Esophagus muscularis mucosa (tissue), 4 donors: ENCODE measurements at regions not wholly inside any gene's neighbourhood (a gene's known extent, or its start where the extent isn't known, plus 50 kb on each side); places are given as distances from the start of the nearest gene placed in this dataset.

Source experiments
- EP300 ChIP-seq: sonication (generic); formaldehyde crosslinking; IDR thresholded peaks from one replicate; pipeline ENCODE4 v1.6.1; 2017; ENCODE audit warnings: antibody characterized with exemption
- POLR2AphosphoS5 ChIP-seq, 2 donors: sonication (generic); formaldehyde crosslinking; IDR thresholded peaks; one replicate each; pipeline ENCODE4 v1.6.1; 2017; ENCODE audit warnings: antibody characterized with exemption in 2 of 2
- TF ChIP-seq, protein P1 (sequence below), 3 experiments: fragments of 200-600 bp in 2 of 3; fragments of 450-650 bp in 1 of 3; sonication (generic) in 2 of 3; IDR thresholded peaks; one replicate each; pipeline ENCODE4 v1.5.1; 2017 to 2019; ENCODE audit warnings: antibody characterized with exemption in 3 of 3, mild to moderate bottlenecking in 2 of 3, moderate library complexity in 1 of 3

DNA sequence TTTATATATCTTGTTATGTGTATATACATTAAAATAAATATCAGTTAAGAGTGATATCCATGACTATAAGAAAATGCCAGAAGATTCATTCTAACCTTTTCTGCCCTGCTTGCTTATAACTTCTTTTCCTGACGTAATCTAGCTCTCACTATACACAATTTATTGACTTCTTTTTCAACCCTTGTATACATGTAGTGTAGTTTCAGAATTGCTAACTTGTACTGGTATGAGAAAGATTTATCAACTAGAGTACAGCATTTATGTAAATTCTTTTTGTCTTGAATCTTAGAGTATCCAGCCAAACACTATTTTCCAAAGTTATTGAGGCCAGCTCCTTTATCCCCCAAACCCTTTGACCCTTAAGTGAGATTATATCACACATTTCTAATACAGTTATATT, 798.0 kb upstream of the RAB6C start:
- TF ChIP-seq, protein P1, sequence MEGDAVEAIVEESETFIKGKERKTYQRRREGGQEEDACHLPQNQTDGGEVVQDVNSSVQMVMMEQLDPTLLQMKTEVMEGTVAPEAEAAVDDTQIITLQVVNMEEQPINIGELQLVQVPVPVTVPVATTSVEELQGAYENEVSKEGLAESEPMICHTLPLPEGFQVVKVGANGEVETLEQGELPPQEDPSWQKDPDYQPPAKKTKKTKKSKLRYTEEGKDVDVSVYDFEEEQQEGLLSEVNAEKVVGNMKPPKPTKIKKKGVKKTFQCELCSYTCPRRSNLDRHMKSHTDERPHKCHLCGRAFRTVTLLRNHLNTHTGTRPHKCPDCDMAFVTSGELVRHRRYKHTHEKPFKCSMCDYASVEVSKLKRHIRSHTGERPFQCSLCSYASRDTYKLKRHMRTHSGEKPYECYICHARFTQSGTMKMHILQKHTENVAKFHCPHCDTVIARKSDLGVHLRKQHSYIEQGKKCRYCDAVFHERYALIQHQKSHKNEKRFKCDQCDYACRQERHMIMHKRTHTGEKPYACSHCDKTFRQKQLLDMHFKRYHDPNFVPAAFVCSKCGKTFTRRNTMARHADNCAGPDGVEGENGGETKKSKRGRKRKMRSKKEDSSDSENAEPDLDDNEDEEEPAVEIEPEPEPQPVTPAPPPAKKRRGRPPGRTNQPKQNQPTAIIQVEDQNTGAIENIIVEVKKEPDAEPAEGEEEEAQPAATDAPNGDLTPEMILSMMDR (IDR thresholded peaks at IDR 0.05), result no peak
- TF ChIP-seq POLR2AphosphoS5 (IDR thresholded peaks at IDR 0.05), result no peak
- TF ChIP-seq EP300, result no peak
